ENCODE measurements at regions not wholly inside any gene's neighbourhood (a gene's known extent, or its start where the extent isn't known, plus 50 kb on each side); places are given as distances from the start of the nearest gene placed in this dataset.

- no peak for DNase-seq
Measured at GRCh38 chr6:169898788-169899480, 147.5 kb downstream of the ERMARD start.

- DNase-seq = no peak
Measured at GRCh38 chr6:169897601-169898358, 146.4 kb downstream of the ERMARD start.

GRCh38 chr6:169896826-169897456 lies 145.5 kb downstream of the ERMARD start:
- no peak for DNase-seq

- no peak for DNase-seq
Measured at GRCh38 chr6:169895926-169896761, 144.7 kb downstream of the ERMARD start.

- DNase-seq = no peak
Measured at GRCh38 chr6:169895000-169895759, 143.8 kb downstream of the ERMARD start.

- no peak for DNase-seq
Measured at GRCh38 chr6:169894377-169894960, 143.0 kb downstream of the ERMARD start.

GRCh38 chr6:169893624-169894023 lies 142.2 kb downstream of the ERMARD start:
- DNase-seq = no peak

- DNase-seq = no peak
Measured at GRCh38 chr6:169891846-169892245, 140.4 kb downstream of the ERMARD start.

GRCh38 chr6:169891421-169891820 lies 140.0 kb downstream of the ERMARD start:
- no peak for DNase-seq

GRCh38 chr6:169890901-169891300 lies 139.5 kb downstream of the ERMARD start:
- no peak for DNase-seq

GRCh38 chr6:169890049-169890448 lies 138.6 kb downstream of the ERMARD start:
- DNase-seq = no peak

- no peak for DNase-seq
Measured at GRCh38 chr6:169887529-169888140, 136.2 kb downstream of the ERMARD start.

- no peak for DNase-seq
Measured at GRCh38 chr6:169886631-169887227, 135.3 kb downstream of the ERMARD start.

GRCh38 chr6:169885831-169886230 lies 134.4 kb downstream of the ERMARD start:
- DNase-seq = no peak

- no peak for DNase-seq
Measured at GRCh38 chr6:169885131-169885530, 133.7 kb downstream of the ERMARD start.

- DNase-seq = no peak
Measured at GRCh38 chr6:169884158-169884557, 132.7 kb downstream of the ERMARD start.

- no peak for DNase-seq
Measured at GRCh38 chr6:169883316-169883715, 131.9 kb downstream of the ERMARD start.

- DNase-seq = no peak
Measured at GRCh38 chr6:169881976-169882375, 130.6 kb downstream of the ERMARD start.

- no peak for DNase-seq
Measured at GRCh38 chr6:169881398-169881797, 130.0 kb downstream of the ERMARD start.

GRCh38 chr6:169880516-169880915 lies 129.1 kb downstream of the ERMARD start:
- no peak for DNase-seq

- no peak for DNase-seq
Measured at GRCh38 chr6:169869301-169869700, 117.9 kb downstream of the ERMARD start.

All from DMS79 treated with DMSO at 0.1 percent for 48 hours (cell line).